Islet of Langerhans (tissue), 1 donor: ENCODE measurements at regions not wholly inside any gene's neighbourhood (a gene's known extent, or its start where the extent isn't known, plus 50 kb on each side); places are given as distances from the start of the nearest gene placed in this dataset.
"Not testable (repeated sequence)": the region's sequence is repeated elsewhere in the genome, so short reads cannot be mapped to it uniquely, and the experiment has no call there.

ENCODE experiments used
- FAIRE-seq: peaks from one replicate; lab custom pipeline; 2011; peaks lifted over from hg19 to GRCh38; lab: Jason Lieb, UNC

- no peak for FAIRE-seq
Measured at GRCh38 chr9:13941714-13942113, 372.2 kb downstream of the NFIB start.

- FAIRE-seq = no peak
Measured at GRCh38 chr9:13939701-13940490, 374.0 kb downstream of the NFIB start.

DNA sequence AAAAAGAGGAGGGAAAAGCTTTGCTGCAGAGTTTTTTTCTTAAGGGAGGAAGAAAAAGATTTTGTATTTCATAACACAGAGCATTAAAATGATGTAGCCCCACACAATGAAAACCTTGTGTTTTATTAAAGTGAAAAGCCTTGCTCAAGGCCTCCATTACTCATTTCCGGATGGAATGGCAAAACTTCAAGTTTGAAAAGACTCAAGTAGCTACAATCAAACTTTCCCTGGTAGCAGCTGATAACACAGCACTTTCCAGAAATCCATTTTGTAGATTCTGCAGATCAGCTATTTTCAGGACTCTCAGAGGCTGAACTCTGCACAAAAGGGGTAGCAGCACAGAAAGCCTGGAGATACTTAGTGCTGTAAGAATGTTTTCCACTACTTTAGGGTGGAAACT lies 374.8 kb downstream of the NFIB start:
- FAIRE-seq = no peak

DNA sequence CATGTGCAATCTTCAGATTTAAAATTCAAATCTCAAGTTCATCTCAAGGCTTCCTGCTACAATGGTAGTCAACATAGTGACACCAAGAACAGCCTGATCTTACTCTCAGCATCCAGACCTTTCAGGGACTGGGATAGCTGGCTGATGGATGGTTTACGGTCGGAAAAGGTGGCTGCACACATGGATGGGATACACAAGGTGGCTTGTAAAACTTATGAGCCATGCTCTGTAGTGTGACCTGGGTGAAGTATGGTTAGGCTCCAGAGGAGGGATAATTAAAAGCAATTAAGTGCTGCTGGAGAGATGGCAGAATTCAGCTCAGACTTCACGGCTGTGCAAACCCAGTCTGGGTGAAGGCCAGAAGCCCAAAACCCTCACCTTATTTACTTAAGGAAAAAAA lies 379.5 kb downstream of the NFIB start:
- no peak for FAIRE-seq

DNA sequence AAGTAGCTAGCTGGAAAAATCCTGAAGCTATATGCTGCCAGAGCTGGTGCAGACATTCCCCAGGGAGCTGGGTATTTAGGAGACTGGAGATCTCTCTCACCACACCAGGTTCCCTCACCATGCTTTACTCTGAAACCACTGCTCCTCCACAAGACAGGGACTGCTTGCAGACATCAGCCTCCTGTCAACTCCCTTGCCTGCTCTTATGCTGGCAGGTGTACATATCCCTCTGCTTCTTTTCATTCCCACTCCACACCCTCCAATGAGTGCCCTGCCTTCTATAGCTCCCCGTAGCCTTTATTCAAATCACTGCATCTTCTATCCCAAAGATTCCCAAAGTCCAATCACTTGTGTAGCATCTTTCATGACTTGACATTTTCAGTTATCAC lies 380.7 kb downstream of the NFIB start:
- no peak for FAIRE-seq

DNA sequence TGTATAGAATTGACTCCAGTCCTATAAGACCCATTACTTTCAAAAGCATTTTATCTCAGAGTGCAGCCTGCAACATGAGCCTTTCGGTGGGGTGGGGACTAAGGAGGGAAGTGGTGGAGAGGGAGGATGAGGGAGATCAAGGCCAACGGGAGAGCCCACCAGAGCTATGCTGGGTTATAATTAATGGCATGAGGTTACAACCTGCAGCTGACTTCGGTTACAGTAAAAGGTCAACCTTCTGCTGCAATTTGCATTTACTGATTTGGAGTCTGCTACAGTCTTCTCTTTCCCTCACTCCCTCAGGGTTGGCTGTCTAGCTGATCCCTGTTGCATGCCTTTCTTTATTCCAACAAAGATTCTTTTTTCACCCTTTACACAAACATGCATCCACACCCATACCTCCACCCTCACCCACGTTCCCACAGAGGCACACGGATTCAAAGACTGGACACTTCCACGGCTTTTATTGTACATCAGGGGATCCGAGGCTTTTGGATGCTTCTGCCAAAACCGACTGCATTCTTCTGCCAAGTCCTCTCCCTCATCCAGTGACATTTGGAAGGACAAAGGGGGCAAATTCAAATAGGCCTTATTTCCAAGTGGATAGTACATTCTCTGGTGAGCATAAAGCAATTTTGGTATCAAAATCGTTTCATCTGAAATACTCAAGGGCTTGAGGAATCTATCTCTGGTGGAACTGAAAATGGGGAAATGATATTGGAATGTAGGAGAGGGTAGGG lies 381.2 kb downstream of the NFIB start:
- FAIRE-seq = no peak

DNA sequence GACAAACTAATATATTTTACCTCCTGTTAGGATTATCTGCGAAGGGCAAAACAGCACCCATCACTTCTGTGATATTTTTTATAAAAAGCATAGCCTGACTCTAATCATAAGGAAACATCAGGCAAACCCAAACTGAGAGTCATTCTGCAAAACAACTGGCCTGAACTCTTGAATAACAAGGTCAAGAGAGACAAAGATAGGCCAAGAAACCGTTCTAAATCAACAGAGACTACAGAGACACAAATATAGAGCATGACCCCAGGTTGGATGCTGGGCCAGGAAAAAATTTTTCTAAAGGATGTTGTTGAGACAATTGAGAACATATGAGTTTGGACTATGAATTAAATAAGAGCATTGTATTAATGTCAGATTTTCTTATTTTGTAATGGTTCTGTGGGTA lies 384.9 kb downstream of the NFIB start:
- no peak for FAIRE-seq

DNA sequence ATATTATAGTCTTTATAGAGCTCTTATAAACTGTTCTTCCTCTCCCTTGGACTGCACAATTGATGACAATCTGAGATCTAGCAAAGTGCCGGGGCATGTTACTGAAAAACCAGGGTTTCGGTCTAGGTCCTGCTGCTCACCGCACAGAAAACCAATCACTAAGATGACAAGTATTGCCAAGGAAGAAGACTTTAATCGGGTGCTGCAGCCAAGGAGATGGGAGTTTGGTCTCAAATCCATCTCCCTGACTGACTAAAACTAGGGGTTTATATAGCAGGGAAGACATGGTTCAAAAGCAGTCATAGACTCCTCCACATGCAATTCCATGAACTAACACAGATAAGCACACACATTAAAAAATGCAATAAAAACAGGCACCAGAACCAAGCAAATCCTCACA lies 390.6 kb downstream of the NFIB start:
- no peak for FAIRE-seq

DNA sequence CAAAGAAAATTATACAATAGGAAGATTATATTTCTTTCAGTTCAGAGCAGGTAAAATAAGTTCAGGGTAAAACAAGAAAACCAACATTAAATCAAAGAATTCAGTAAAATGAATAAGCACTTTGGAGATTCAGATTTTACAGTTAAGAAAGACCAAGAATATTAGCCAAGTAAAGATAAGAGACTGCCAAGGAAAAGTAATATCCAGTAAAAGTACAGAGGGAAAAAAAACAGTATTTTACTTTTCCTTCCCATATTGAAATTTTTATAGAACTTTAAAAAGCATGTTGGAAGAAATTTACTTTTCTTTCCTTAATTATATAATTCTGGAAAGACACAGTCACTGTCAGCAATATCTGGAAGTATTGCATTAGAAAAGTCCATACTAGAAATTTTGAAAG lies 393.4 kb downstream of the NFIB start:
- no peak for FAIRE-seq

GRCh38 chr9:13919401-13919800 lies 394.5 kb downstream of the NFIB start:
- no peak for FAIRE-seq

DNA sequence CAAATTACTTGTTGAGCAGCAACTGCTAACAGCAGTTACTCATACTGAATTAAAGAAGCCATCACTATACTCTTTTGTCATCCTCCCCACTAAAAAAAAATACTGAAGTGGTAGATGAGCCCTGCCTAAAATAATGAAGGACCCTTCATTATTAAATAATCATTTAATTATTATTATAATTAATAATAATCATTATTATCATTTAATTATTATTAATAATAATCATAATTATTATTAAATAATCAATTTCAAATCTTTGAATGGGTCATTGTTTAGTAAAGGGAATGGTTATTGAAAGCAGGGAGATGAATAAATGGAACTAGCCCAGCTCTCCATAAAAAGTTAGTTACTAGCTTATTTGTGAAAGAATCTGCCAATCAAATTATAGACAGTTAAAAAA lies 396.4 kb downstream of the NFIB start:
- no peak for FAIRE-seq

GRCh38 chr9:13915591-13916301 lies 398.2 kb downstream of the NFIB start:
- FAIRE-seq = no peak

GRCh38 chr9:13915131-13915530 lies 398.8 kb downstream of the NFIB start:
- no peak for FAIRE-seq

- FAIRE-seq = no peak
Measured at GRCh38 chr9:13911473-13911872, 402.5 kb downstream of the NFIB start.

GRCh38 chr9:13907842-13908241 lies 406.1 kb downstream of the NFIB start:
- FAIRE-seq = not testable (repeated sequence)

DNA sequence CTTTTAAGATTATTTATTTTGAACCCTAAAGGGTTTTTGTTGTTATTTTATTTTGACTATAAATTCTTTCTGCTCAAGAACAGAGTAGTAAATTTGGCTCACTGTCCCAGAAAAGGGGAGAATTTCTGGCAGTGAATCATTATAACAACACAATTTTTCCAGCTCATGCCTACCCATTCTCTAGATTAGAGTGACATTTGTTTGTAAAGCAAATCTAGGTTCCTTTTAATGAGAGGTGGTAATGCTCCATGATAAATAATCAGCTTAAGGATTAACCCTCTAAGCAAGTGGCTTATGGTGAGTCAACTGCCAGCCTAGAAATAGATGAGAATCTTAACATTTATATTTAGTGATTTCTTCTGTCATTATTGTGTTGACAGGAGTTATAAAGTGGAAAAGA lies 409.2 kb downstream of the NFIB start:
- FAIRE-seq = no peak

- FAIRE-seq = no peak
Measured at GRCh38 chr9:13904311-13904710, 409.6 kb downstream of the NFIB start.

DNA sequence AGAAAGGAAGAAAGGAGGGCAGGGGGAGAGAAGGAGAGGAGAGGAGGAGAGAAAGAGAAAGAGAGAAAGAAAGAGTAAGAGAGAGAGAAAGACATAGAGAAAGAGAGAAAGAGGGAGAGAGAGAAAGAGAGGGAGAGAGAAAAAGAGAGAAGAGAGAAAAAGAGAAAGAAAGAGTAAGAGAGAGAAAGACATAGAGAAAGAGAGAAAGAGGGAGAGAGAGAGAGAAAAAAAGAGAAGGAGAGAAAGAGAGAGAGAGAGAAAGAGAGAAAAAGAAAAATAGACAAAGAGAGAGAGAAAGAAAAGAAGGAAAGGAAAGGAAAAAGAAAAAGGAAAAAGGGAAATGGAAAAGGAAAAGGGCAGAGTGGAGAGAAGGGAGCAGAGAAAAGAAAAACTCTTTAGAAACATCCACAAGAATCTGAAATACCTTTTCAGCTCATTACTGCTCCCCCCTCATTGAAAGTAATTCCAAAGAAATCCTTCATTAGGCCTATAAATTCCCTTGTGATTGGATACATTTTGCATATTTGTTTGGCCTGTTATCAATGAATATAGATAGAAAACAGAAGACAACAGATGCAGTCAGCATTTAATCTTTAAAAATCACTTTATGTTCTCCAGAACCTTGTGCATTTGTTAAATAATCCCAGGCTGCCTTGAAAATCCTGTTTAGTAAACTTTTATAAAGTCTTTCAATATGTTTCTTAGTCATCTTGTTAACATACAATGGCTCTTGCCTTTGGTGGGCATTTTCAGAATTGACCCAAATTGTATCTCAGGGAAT lies 411.5 kb downstream of the NFIB start:
- no peak for FAIRE-seq

- no peak for FAIRE-seq
Measured at GRCh38 chr9:13901176-13901575, 412.8 kb downstream of the NFIB start.

DNA sequence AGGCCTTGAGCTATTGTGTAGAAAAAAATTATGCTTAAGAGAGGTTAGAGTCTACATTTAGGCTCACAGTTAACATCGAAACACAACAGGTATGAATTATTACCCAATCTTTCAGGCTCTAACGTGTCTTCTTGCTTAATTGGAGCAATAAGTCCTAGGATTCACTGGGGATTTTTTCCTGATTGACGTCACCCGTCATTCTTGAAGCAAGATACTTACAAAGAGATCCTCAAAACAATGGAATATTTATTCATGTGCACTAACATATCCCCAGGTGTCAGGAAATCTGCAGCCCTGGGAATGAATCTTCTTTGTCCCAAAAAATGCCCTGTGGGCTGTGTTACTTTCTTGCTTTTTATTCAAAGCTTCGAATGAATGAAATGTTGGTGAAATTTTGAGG lies 413.5 kb downstream of the NFIB start:
- FAIRE-seq = no peak

GRCh38 chr9:13899924-13900323 lies 414.0 kb downstream of the NFIB start:
- FAIRE-seq = no peak

DNA sequence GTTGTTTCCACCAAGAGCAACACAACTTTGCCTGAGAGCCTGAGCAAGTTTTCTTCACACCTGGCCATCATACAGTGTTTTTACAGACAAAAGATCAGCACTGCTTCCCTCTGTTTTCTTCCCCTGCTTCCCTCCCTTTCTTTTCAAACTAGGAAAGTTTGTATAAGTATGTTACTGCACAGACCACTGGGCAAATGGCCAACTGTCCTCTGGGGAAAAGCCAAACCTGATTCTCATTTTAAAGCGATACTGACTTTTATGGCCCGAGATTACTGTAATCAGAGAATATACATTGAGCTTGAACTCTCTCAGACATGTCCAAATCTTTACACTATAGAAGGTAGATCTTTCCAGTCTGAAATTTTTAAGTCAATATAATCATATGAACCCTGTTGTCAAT lies 415.0 kb downstream of the NFIB start:
- no peak for FAIRE-seq
